ENCODE measurements at regions not wholly inside any gene's neighbourhood (a gene's known extent, or its start where the extent isn't known, plus 50 kb on each side); places are given as distances from the start of the nearest gene placed in this dataset.

DNA sequence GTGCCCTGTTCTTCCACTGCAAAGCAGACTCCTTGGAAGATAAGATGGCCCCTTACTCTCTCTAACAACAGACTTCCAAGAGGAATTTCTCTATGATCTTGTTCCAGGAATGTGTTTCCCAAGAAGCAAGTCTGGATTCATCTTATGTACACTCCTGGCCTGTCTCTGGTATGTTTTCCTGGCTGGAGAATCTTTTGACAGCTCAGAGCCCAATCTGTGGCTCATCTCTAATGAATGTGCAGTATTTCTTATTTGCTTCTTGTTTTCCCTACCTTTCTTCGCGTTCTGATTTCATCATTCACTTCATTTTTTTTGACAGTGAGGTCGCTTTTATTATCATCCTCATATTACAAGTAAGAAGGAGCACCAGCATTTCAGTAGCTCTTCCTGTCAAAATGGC lies 53.0 kb upstream of the PITRM1 start:
- TF ChIP-seq POLR2A (IDR thresholded peaks at IDR 0.05; ENCODE audit: extremely low read depth, insufficient read length) (no peak), MYC (IDR thresholded peaks at IDR 0.05; ENCODE audit: low read depth, low read length) (no peak)
- TF ChIP-seq, protein P1, sequence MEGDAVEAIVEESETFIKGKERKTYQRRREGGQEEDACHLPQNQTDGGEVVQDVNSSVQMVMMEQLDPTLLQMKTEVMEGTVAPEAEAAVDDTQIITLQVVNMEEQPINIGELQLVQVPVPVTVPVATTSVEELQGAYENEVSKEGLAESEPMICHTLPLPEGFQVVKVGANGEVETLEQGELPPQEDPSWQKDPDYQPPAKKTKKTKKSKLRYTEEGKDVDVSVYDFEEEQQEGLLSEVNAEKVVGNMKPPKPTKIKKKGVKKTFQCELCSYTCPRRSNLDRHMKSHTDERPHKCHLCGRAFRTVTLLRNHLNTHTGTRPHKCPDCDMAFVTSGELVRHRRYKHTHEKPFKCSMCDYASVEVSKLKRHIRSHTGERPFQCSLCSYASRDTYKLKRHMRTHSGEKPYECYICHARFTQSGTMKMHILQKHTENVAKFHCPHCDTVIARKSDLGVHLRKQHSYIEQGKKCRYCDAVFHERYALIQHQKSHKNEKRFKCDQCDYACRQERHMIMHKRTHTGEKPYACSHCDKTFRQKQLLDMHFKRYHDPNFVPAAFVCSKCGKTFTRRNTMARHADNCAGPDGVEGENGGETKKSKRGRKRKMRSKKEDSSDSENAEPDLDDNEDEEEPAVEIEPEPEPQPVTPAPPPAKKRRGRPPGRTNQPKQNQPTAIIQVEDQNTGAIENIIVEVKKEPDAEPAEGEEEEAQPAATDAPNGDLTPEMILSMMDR (IDR thresholded peaks at IDR 0.05; ENCODE audit: low read depth, low read length), result no peak
- TF ChIP-seq, protein P2, sequence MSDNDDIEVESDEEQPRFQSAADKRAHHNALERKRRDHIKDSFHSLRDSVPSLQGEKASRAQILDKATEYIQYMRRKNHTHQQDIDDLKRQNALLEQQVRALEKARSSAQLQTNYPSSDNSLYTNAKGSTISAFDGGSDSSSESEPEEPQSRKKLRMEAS (IDR thresholded peaks at IDR 0.05; ENCODE audit: low read depth, low read length), result no peak
- H3K4me3 ChIP-seq (ENCODE audit: low read depth, low read length), result no peak overlapping the region
- DNase-seq (ENCODE audit: low read depth), result no peak

DNA sequence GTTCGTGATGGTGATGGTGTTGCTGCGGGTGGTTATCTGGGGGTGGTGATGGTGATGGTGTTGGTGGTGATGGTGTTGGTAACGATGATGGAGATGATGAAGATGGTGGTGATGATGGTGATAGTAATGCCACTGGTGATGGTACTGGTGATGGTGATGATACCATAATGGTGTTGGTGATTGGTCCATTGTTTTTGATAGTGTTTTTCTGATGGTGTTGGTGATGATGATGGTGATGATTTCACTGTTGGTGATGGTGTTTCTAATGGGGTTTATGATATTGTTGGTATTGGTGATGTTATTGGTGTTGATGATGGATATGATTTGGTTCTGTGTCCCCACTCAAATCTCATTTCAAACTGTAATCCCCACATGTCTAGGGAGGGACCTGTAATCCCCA lies 51.7 kb upstream of the PITRM1 start:
- H3K4me3 ChIP-seq (ENCODE audit: low read depth, low read length), result no peak overlapping the region
- TF ChIP-seq, protein P1 (IDR thresholded peaks at IDR 0.05; ENCODE audit: low read depth, low read length), result no peak
- no peak for TF ChIP-seq POLR2A (IDR thresholded peaks at IDR 0.05; ENCODE audit: extremely low read depth, insufficient read length)
- TF ChIP-seq, protein P2 (IDR thresholded peaks at IDR 0.05; ENCODE audit: low read depth, low read length), result no peak
- TF ChIP-seq MYC (IDR thresholded peaks at IDR 0.05; ENCODE audit: low read depth, low read length), result no peak
- no peak for DNase-seq (ENCODE audit: low read depth)

DNA sequence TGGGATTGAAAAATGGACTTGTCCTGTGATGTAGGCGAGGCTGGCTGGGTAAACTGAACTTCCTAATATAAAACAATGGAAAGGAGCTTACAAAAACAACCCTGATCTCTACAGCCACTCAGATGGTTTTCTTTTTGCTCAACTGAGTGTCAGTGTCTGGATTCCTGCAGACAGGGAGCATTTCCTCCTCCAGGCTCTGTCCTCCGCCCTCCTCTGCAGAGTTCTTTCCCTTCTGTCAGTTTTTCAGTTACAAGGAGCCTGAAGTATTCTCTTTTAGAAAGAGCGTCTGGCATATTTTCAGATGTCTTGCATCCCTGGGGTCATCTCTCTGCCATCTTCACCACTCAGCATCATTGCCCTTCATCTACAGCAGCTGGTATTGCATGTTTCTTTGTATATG lies 50.0 kb upstream of the PITRM1 start:
- no peak for TF ChIP-seq POLR2A (IDR thresholded peaks at IDR 0.05; ENCODE audit: extremely low read depth, insufficient read length)
- TF ChIP-seq, protein P1 (IDR thresholded peaks at IDR 0.05; ENCODE audit: low read depth, low read length), result no peak
- no peak overlapping the region for H3K4me3 ChIP-seq (ENCODE audit: low read depth, low read length)
- DNase-seq (ENCODE audit: low read depth), result no peak
